GM21825 (cell line): ENCODE measurements at regions not wholly inside any gene's neighbourhood (a gene's known extent, or its start where the extent isn't known, plus 50 kb on each side); places are given as distances from the start of the nearest gene placed in this dataset.

Source experiments
- ATAC-seq: cut with Tn5 transposase; IDR thresholded peaks from one replicate; pipeline ENCODE4 v1.9.1; 2021; ENCODE audit warnings: mild to moderate bottlenecking, moderate library complexity; ENCODE audit not compliant: unreplicated experiment

DNA sequence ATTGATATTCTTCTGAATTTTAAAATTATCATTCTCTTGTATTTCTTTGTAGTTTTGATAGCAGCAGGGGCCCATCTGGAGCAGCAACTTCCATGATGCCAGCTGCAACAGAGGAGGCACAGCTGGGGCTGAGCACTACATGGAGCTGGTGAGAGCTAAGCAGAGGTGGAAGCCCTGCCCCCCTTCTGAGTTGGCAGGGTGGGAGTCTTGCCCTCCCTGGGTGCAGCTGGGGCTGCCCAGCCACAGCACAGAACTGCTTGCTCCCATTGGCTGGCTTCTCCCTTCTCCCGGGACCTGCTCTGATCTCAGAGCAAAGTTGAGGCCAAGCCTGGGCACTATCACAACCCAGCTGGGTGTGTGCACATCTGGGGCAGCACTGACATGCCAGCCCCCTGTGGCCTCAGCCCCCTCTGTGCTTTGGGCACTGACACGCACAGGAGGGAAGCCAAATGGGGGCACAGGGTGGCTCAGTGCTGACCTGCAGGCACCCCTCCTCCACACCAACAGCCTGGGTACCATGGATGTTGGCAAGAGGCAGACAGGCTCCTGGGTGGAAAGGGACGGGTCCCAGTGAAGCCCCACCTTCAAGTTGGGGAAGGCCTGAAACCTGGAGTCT is 69.1 kb upstream of the EYA4 start:
- no peak for ATAC-seq

- no peak for ATAC-seq
Measured at GRCh38 chr6:133173276-133173675, 67.9 kb upstream of the EYA4 start.

- ATAC-seq: no peak
Measured at GRCh38 chr6:133179481-133179880, 61.7 kb upstream of the EYA4 start.

GRCh38 chr6:133183691-133184090 is 57.5 kb upstream of the EYA4 start:
- ATAC-seq: no peak

DNA sequence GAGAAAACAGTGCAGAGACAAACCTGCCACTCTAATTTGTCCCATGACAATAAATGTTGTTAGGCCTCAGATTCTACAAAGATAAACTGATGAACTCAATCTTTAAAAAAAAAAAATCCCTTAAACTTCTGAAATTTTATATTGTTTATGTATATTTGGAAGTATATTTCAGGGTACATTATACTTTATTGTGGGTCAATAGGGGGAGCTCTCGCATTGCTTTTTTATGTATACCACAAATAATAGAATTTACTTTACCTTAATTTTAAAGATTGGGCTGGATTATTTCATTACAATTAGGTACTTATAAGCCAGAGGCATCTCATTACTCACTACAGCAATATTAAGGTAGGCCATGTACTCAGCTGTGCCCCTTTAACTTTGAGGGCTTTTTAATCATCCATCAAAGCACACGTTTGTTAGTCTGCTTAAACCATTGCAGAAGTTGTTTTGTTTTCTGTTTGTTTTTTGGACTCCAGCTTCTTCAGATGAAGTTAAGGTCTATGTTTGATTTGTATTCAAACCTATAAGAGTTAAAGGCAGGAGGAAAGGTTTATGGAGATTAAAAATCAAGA is 56.3 kb upstream of the EYA4 start:
- ATAC-seq: no peak

GRCh38 chr6:133185731-133186130 is 55.4 kb upstream of the EYA4 start:
- no peak for ATAC-seq

GRCh38 chr6:133187114-133187513 is 54.0 kb upstream of the EYA4 start:
- ATAC-seq: no peak

GRCh38 chr6:133187657-133188453 is 53.3 kb upstream of the EYA4 start:
- ATAC-seq: no peak

GRCh38 chr6:133190912-133191311 is 50.2 kb upstream of the EYA4 start:
- ATAC-seq: no peak

DNA sequence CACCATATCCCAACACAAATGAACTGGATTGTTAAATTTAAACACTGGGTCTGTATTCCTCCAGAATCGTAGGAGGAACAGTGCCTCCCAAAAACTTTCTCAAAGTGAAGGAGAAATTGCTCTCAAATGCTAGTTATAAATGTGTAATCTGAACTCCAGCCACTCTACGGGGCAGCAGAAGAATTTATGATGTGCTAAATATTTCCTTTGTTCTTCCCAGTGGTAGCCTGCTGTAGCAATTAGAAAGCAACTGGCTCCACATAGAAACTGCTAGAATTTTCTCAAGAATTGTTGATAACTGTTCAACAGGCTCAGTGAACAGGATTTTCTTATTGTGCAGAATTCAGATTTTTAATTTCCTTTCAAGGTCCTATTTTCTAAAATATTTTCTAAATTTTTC is 49.8 kb upstream of the EYA4 start:
- no peak for ATAC-seq
